Brain microvascular endothelial cell (primary cell): ENCODE measurements at regions not wholly inside any gene's neighbourhood (a gene's known extent, or its start where the extent isn't known, plus 50 kb on each side); places are given as distances from the start of the nearest gene placed in this dataset.

Experiments
- DNase-seq: peaks from one replicate; pipeline ENCODE4 v3.0.0-alpha.2; 2020
- H3K27ac ChIP-seq: fragments of 250-450 bp; sonication (Bioruptor Pico); 2 replicates; pipeline ENCODE4 v1.5.1; 2020; ENCODE audit warnings: mild to moderate bottlenecking, moderate library complexity
- H3K27me3 ChIP-seq: fragments of 250-450 bp; sonication (Bioruptor Pico); replicated peaks from 2 replicates; pipeline ENCODE4 v1.5.1; 2020; ENCODE audit warnings: mild to moderate bottlenecking
- H3K36me3 ChIP-seq: fragments of 250-450 bp; sonication (Bioruptor Pico); replicated peaks from 2 replicates; pipeline ENCODE4 v1.5.1; 2020; ENCODE audit warnings: mild to moderate bottlenecking
- H3K4me3 ChIP-seq: 2 replicates; pipeline ENCODE4 v1.5.1; 2011; ENCODE audit warnings: low read depth, mild to moderate bottlenecking, control low read depth, low read length, moderate library complexity
- in situ Hi-C: cut with HindIII; loops from 2 replicates; pipeline ENCODE4 v1.10.0; 2017; ENCODE audit warnings: low sequenced_read_pairs, low pct_ligation_motif_present
- TF ChIP-seq, protein P1 (sequence below): IDR thresholded peaks from 2 replicates; pipeline ENCODE4 v1.5.1; 2011; ENCODE audit warnings: low read depth, mild to moderate bottlenecking, moderate library complexity, low read length, control low read depth, inconsistent platforms; ENCODE audit errors: missing control alignments

DNA sequence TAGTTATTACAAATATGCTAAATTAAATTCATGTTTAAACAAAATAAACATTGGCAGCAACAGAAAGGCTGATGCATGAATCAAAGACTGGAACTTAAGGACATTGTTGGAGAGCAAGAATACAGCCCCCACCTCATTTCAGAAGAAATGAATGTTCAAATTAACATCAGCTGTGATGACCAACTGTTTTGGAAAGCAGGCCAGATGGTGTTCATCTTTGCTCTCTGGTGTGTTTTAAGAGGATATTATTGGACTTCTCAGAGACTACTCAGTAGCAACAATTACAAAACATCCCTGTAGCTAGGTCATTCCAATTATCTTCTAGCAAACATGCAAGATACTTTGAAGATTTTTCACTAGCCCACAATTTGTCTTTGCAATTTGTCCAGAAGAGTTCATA is 118.6 kb upstream of the DOK5 start:
- TF ChIP-seq, protein P1, sequence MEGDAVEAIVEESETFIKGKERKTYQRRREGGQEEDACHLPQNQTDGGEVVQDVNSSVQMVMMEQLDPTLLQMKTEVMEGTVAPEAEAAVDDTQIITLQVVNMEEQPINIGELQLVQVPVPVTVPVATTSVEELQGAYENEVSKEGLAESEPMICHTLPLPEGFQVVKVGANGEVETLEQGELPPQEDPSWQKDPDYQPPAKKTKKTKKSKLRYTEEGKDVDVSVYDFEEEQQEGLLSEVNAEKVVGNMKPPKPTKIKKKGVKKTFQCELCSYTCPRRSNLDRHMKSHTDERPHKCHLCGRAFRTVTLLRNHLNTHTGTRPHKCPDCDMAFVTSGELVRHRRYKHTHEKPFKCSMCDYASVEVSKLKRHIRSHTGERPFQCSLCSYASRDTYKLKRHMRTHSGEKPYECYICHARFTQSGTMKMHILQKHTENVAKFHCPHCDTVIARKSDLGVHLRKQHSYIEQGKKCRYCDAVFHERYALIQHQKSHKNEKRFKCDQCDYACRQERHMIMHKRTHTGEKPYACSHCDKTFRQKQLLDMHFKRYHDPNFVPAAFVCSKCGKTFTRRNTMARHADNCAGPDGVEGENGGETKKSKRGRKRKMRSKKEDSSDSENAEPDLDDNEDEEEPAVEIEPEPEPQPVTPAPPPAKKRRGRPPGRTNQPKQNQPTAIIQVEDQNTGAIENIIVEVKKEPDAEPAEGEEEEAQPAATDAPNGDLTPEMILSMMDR = no peak
- in situ Hi-C loops = no loop called here
- H3K27me3 ChIP-seq = no peaks in the 10 kb centered on the region
- DNase-seq = no peak
- no peak overlapping the region for H3K4me3 ChIP-seq
- no peaks in the 10 kb centered on the region for H3K36me3 ChIP-seq
- H3K27ac ChIP-seq = no peak overlapping the region

DNA sequence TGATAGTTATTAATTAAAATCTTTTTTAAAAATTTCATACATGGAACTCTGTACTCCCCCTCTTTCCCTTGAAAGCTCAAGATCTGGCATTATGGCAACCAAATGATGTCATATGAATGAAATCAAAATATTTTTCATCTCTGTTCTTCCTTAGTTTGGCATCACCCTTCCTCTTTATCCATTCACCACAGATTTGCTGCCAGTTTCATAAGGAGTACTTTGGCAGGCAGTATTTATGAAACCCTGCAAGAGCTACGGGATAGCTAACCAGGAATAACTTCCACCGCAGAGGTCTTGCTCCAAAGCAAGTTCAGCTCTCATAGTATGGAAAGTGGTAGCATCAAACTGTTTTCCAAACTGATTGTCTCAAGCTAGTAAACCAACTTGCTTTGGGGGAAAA is 113.9 kb upstream of the DOK5 start:
- no peak for DNase-seq
- TF ChIP-seq, protein P1 = no peak
- Histone ChIP-seq H3K36me3 (no peaks in the 10 kb centered on the region), H3K4me3 (no peak overlapping the region), H3K27ac (no peak overlapping the region), H3K27me3 (no peaks in the 10 kb centered on the region)
- in situ Hi-C loops = no loop called here

DNA sequence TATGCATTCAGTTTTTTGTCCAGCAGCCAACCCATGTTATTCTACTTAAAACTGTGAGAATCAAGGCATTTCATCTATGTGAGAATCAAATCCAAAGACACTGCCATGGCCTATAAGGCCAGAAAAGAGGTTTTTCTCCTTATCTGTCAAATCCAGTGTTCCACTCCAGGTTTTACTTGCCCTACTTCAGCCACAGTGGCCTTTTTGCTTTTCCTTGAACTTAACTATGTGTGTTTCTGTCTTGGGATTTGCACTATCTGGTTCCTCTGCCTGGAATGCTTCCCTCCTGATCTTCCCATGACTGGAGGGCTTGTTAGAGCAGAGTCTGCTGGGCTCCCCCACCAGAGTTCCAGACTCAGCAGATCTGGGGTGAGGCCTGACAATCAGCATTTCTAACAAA is 113.1 kb upstream of the DOK5 start:
- TF ChIP-seq, protein P1 = no peak
- Histone ChIP-seq H3K27ac (no peak overlapping the region), H3K27me3 (no peaks in the 10 kb centered on the region), H3K4me3 (no peak overlapping the region), H3K36me3 (no peaks in the 10 kb centered on the region)
- in situ Hi-C loops = no loop called here
- no peak for DNase-seq

DNA sequence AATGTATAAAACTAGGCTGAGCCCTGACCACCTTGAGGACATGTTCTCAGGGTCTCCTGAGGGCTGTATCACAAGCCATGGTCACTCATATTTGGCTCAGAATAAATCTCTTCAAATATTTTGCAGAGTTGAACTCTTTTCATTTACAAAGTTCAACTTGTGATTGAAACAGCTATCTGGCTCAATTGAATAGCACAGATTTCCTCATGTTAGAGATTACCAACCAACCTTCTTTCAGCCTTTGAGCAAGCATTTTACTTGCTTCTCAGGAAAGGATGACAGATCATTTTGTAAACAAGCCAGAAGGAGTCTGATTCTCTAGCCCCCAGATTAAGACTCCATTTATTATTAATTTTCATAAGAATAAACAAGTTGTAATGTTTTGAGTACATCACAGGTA is 111.0 kb upstream of the DOK5 start:
- Histone ChIP-seq H3K27me3 (no peaks in the 10 kb centered on the region), H3K36me3 (no peaks in the 10 kb centered on the region), H3K4me3 (no peak overlapping the region), H3K27ac (no peak overlapping the region)
- no peak for DNase-seq
- in situ Hi-C loops = no loop called here
- TF ChIP-seq, protein P1 = no peak

DNA sequence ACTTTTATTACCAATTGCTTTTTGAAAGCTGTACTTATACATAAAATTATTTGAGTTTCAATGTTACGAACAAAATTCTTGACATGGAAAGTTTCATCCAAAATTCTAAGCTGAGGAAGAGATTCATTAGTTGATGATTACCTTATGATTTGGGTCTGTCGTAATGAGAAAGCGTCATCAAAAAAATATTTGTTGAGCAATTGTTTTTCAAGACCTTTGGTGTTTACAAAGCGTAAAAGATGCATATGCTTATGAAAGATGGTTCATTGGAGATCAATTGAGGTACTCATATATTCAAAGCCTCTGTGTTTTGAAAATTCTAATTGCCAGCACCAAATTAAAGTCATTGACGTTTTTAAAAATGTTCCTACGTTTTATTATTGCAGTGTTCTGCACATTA is 110.5 kb upstream of the DOK5 start:
- Histone ChIP-seq H3K27me3 (no peaks in the 10 kb centered on the region), H3K36me3 (no peaks in the 10 kb centered on the region), H3K27ac (no peak overlapping the region), H3K4me3 (no peak overlapping the region)
- TF ChIP-seq, protein P1 = no peak
- no peak for DNase-seq
- in situ Hi-C loops = no loop called here

DNA sequence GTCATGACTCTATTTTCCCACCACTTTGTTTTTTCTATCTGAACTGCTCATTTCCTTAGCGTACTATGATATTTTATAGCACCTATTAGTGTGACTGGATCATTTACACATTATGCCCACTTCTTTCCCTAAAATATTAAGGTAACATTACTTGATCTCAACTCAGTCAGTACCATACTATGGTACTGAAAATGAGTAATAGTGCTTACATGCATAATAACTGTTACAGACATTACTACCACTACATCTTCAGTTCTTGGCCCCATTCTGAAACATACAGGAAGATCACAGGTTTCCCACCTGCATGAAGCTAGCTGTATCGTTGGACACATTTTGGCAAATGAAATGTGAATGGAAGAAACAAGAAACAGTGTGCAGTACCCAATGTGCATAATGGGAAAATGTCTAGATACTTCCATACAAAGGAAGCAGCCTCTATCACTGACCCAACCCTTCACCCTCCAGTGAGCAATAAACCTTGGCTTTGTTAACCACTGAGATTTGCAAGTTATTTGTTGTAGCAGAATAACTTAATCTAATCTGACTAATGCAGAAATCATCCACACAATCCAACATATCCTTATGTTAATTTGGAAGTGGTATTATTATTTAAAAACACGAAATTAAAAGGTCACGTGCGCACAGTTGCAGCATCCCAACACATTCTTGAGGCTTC is 108.6 kb upstream of the DOK5 start:
- no peak for DNase-seq
- no peaks in the 10 kb centered on the region for H3K36me3 ChIP-seq
- H3K27me3 ChIP-seq = no peaks in the 10 kb centered on the region
- TF ChIP-seq, protein P1 = no peak
- no peak overlapping the region for H3K27ac ChIP-seq
- in situ Hi-C loops = no loop called here
- H3K4me3 ChIP-seq = no peak overlapping the region
